CD4-positive, alpha-beta T cell (primary cell): ENCODE measurements at regions not wholly inside any gene's neighbourhood (a gene's known extent, or its start where the extent isn't known, plus 50 kb on each side); places are given as distances from the start of the nearest gene placed in this dataset.

Experiments
- ATAC-seq: fragments of 200-7000 bp; cut with Tn5 transposase; one replicate; pipeline ENCODE4 v1.10.0; 2022; ENCODE audit warnings: mild to moderate bottlenecking; ENCODE audit not compliant: poor library complexity
- CTCF ChIA-PET: fragments of 350-600 bp; sonication (Branson Sonifier 250); formaldehyde crosslinking; loops from one replicate; lab custom pipeline; 2021; ENCODE audit warnings: antibody characterized with exemption, inconsistent platforms; lab: Charles Lee
- POLR2A ChIA-PET: fragments of 350-600 bp; sonication (Branson Sonifier 250); formaldehyde crosslinking; loops from one replicate; lab custom pipeline; 2021; ENCODE audit warnings: antibody characterized with exemption, inconsistent platforms; lab: Charles Lee
- DNase-seq, 14 experiments: peaks; one replicate each; pipeline ENCODE4 v3.0.0-alpha.2; 2013 to 2020; ENCODE audit warnings: mixed read lengths in 2 of 14
- H3K27ac ChIP-seq, 2 donors: one replicate each; pipeline versions ENCODE4 v1.5.1 to v1.7.0; 2013; ENCODE audit warnings: low read length in 2 of 2, low read depth in 1 of 2, mild to moderate bottlenecking in 1 of 2
- H3K27me3 ChIP-seq, 2 experiments: 1 replicate in 1 of 2; 2 replicates in 1 of 2; pipeline versions ENCODE4 v1.6.1 to v1.7.0; 2013; ENCODE audit warnings: low read length in 2 of 2, control low read depth in 1 of 2, mild to moderate bottlenecking in 1 of 2, moderate library complexity in 1 of 2; ENCODE audit not compliant: insufficient read depth in 2 of 2, control insufficient read depth in 1 of 2
- H3K36me3 ChIP-seq: one replicate; pipeline ENCODE4 v1.6.1; 2013; ENCODE audit warnings: low read length, control low read depth; ENCODE audit not compliant: insufficient read depth
- H3K4me1 ChIP-seq: one replicate; pipeline ENCODE4 v1.6.1; 2013; ENCODE audit warnings: low read length, control low read depth; ENCODE audit not compliant: insufficient read depth
- H3K4me3 ChIP-seq: one replicate; pipeline ENCODE4 v1.5.1; 2013; ENCODE audit warnings: mild to moderate bottlenecking, low read length, moderate library complexity
- H3K9me3 ChIP-seq, 2 experiments: 1 replicate in 1 of 2; 2 replicates in 1 of 2; pipeline versions ENCODE4 v1.6.1 to v1.7.0; 2013; ENCODE audit warnings: low read length in 2 of 2, mild to moderate bottlenecking in 2 of 2, control low read depth in 1 of 2, moderate library complexity in 1 of 2; ENCODE audit not compliant: control insufficient read depth in 1 of 2, insufficient read depth in 1 of 2
- H3K27ac Mint-ChIP-seq: one replicate; pipeline ENCODE4 v1.8.0; 2020; ENCODE audit warnings: mixed read lengths
- H3K27me3 Mint-ChIP-seq: one replicate; pipeline ENCODE4 v1.8.0; 2021; ENCODE audit warnings: mixed read lengths
- H3K36me3 Mint-ChIP-seq: one replicate; pipeline ENCODE4 v1.8.0; 2021; ENCODE audit warnings: low read depth, mixed read lengths
- H3K4me1 Mint-ChIP-seq: one replicate; pipeline ENCODE4 v1.8.0; 2021; ENCODE audit warnings: low read depth, mixed read lengths
- H3K4me3 Mint-ChIP-seq: one replicate; pipeline ENCODE4 v1.8.0; 2020; ENCODE audit warnings: mild to moderate bottlenecking, mixed read lengths
- H3K9me3 Mint-ChIP-seq: one replicate; pipeline ENCODE4 v1.8.0; 2020; ENCODE audit warnings: mixed read lengths
- intact Hi-C, 2 experiments: fragments of 100-400 bp; cut with DNase I in 1 of 2; cut with micrococcal nuclease in 1 of 2; formaldehyde crosslinking; loops; one replicate each; pipeline versions ENCODE4 v1.15.1 to v1.9.0; 2023 to 2025; cut with DNase I, micrococcal nuclease
- TF ChIP-seq, protein P1 (sequence below): fragments of 200-600 bp; IDR thresholded peaks from one replicate; pipeline ENCODE4 v1.8.0; 2022; ENCODE audit warnings: antibody characterized with exemption, mild to moderate bottlenecking

DNA sequence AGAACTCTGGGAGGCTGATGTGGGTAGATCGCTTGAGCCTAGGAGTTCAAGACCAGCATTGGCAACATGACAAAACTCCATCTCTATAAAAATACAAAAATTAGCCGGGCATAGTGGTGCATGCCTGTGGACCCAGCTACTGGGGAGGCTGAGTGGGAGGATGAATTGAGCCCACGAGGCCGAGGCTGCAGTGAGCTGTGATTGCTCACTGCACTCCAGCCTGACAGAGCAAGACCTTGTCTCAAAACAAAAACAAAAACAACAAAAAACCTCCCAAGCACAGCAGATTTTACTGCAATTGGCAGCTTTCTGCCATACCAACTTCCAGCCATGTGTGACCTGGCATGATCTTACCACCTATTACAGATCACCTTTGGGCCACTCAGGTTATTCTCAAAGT is 57.7 kb upstream of the LRPPRC start:
- POLR2A ChIA-PET: no interaction called here

DNA sequence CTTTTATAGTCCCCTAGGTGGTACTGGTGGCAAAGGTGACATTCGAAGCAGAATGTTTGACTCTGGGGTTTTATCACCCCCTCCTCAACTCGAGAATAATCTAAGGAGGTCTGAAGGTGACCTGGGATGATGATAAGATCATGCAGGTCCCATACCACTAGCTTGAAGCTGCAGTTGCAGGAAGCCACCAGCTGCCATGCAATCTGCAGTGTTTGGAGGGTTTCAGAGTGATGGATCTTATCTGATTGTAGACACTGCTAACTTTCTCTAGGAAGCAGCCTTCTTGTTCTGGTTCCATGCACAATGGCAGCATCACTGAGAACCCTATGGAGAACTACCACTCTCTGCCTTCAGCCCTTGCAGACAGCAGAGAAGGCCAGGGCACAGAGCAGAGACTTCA is 59.4 kb upstream of the LRPPRC start:
- no peak overlapping the region for H3K4me3 Mint-ChIP-seq
- no peaks in the 10 kb centered on the region for H3K4me1 ChIP-seq
- intact Hi-C loops: loop anchor here in 1 of 2 experiments (5.0 kb wide), 1 partner anchor 617 kb away; no protein-coding TSS in a partner anchor
- ChIA-PET CTCF (no interaction called here), POLR2A (no interaction called here)
- no peak for DNase-seq
- H3K4me3 ChIP-seq: no peak overlapping the region
- no peaks in the 10 kb centered on the region for H3K36me3 ChIP-seq
- H3K27ac ChIP-seq: no peak overlapping the region
- H3K27me3 ChIP-seq: no peaks in the 10 kb centered on the region
- ATAC-seq: no peak
- no peaks in the 10 kb centered on the region for H3K9me3 ChIP-seq
- no peaks in the 10 kb centered on the region for H3K36me3 Mint-ChIP-seq
- no peaks in the 10 kb centered on the region for H3K4me1 Mint-ChIP-seq
- TF ChIP-seq, protein P1, sequence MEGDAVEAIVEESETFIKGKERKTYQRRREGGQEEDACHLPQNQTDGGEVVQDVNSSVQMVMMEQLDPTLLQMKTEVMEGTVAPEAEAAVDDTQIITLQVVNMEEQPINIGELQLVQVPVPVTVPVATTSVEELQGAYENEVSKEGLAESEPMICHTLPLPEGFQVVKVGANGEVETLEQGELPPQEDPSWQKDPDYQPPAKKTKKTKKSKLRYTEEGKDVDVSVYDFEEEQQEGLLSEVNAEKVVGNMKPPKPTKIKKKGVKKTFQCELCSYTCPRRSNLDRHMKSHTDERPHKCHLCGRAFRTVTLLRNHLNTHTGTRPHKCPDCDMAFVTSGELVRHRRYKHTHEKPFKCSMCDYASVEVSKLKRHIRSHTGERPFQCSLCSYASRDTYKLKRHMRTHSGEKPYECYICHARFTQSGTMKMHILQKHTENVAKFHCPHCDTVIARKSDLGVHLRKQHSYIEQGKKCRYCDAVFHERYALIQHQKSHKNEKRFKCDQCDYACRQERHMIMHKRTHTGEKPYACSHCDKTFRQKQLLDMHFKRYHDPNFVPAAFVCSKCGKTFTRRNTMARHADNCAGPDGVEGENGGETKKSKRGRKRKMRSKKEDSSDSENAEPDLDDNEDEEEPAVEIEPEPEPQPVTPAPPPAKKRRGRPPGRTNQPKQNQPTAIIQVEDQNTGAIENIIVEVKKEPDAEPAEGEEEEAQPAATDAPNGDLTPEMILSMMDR: no peak
- H3K27me3 Mint-ChIP-seq: no peaks in the 10 kb centered on the region
- no peaks in the 10 kb centered on the region for H3K9me3 Mint-ChIP-seq
- H3K27ac Mint-ChIP-seq: no peak overlapping the region

More for the DNA sequence above, 57.7 kb upstream of the LRPPRC start:
- no peak for ATAC-seq
- H3K4me1 ChIP-seq: no peaks in the 10 kb centered on the region
- no peaks in the 10 kb centered on the region for H3K9me3 ChIP-seq
- H3K27ac Mint-ChIP-seq: no peak overlapping the region
- no peaks in the 10 kb centered on the region for H3K4me1 Mint-ChIP-seq
- no peak overlapping the region for H3K27ac ChIP-seq
- H3K4me3 ChIP-seq: no peak overlapping the region
- no peaks in the 10 kb centered on the region for H3K9me3 Mint-ChIP-seq
- CTCF ChIA-PET: interaction anchor here (0.7 to 1.5 kb wide), 3 partner anchors 9 to 39 kb away, joined by 3 to 8 read pairs (median 6); no protein-coding TSS in a partner anchor
- TF ChIP-seq, protein P1: no peak
- no peaks in the 10 kb centered on the region for H3K27me3 ChIP-seq
- H3K36me3 Mint-ChIP-seq: no peaks in the 10 kb centered on the region
- H3K27me3 Mint-ChIP-seq: no peaks in the 10 kb centered on the region
- intact Hi-C loops: no loop called here
- H3K4me3 Mint-ChIP-seq: no peak overlapping the region
- H3K36me3 ChIP-seq: no peaks in the 10 kb centered on the region
- DNase-seq: no peak

DNA sequence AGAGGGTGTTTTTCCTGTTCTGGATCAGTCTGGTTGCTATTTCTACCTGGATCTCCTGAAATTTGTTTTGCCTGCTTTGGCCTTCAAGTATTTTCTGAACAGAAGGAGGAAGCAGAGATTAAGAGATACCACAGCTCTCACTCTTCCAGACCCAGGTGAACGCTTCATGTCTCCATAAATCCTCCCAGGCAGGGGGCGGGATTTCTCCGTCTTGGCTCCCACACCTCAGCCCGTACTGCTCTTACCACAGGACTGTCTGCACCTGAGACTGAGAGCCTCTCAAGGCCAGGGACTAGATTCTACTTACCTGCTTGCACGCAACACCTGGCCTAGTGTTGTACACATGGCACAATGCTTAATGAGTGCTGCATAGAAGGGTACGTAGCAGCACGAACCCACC is 59.9 kb upstream of the LRPPRC start:
- TF ChIP-seq, protein P1: no peak
- intact Hi-C loops: loop anchor here in 1 of 2 experiments (5.0 kb wide), 1 partner anchor 617 kb away; no protein-coding TSS in a partner anchor
- ChIA-PET POLR2A (no interaction called here), CTCF (no interaction called here)
- no peaks in the 10 kb centered on the region for H3K27me3 Mint-ChIP-seq
- no peak for DNase-seq
- no peak overlapping the region for H3K4me3 Mint-ChIP-seq
- no peaks in the 10 kb centered on the region for H3K36me3 Mint-ChIP-seq
- no peak for ATAC-seq
- Histone ChIP-seq H3K27me3 (no peaks in the 10 kb centered on the region), H3K4me1 (no peaks in the 10 kb centered on the region), H3K27ac (no peak overlapping the region), H3K9me3 (no peaks in the 10 kb centered on the region), H3K4me3 (no peak overlapping the region), H3K36me3 (no peaks in the 10 kb centered on the region)
- no peaks in the 10 kb centered on the region for H3K9me3 Mint-ChIP-seq
- H3K27ac Mint-ChIP-seq: no peak overlapping the region
- no peaks in the 10 kb centered on the region for H3K4me1 Mint-ChIP-seq
